ENCODE measurements at regions not wholly inside any gene's neighbourhood (a gene's known extent, or its start where the extent isn't known, plus 50 kb on each side); places are given as distances from the start of the nearest gene placed in this dataset.

- no peak for DNase-seq
Observed at GRCh38 chr16:85174871-85175723, 62.8 kb upstream of the CIBAR2 start.

- no peak for DNase-seq
Observed at GRCh38 chr16:85175724-85176233, 63.5 kb upstream of the CIBAR2 start.

- DNase-seq, result no peak
Observed at GRCh38 chr16:85176541-85177447, 64.5 kb upstream of the CIBAR2 start.

GRCh38 chr16:85177448-85177846 is 65.2 kb upstream of the CIBAR2 start:
- DNase-seq, result no peak

DNA sequence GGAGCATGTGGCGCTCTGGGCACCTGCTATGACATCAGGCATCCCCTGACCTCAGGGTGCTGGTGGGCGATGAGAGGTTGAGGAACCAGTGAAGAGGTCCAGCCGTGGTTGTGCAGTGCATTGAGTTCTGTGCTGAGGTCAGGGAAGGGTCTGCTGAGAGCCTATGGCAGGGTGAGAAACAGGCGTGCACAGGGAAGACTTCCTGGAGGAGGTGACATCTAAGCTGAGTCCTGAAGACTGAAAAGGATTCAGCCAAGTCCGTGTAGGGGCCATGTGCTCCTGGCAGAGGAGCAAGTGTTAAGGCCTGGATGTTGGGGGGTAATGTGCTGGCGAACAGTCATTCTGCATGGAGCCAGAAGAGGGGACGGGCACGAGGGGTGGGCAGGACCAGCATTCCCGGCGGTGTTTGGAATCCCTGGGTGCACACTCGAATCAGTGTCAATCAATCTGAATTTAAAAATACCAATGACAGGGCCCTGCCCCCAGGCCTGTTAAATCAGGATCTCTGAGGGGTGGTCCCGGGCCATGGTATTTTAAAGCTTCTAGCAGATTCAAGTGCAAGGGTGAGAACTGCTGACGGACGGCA is 65.8 kb upstream of the CIBAR2 start:
- no peak for DNase-seq

GRCh38 chr16:85178596-85178995 is 66.3 kb upstream of the CIBAR2 start:
- DNase-seq, result no peak

- DNase-seq, result no peak
Observed at GRCh38 chr16:85179344-85180046, 67.2 kb upstream of the CIBAR2 start.

DNA sequence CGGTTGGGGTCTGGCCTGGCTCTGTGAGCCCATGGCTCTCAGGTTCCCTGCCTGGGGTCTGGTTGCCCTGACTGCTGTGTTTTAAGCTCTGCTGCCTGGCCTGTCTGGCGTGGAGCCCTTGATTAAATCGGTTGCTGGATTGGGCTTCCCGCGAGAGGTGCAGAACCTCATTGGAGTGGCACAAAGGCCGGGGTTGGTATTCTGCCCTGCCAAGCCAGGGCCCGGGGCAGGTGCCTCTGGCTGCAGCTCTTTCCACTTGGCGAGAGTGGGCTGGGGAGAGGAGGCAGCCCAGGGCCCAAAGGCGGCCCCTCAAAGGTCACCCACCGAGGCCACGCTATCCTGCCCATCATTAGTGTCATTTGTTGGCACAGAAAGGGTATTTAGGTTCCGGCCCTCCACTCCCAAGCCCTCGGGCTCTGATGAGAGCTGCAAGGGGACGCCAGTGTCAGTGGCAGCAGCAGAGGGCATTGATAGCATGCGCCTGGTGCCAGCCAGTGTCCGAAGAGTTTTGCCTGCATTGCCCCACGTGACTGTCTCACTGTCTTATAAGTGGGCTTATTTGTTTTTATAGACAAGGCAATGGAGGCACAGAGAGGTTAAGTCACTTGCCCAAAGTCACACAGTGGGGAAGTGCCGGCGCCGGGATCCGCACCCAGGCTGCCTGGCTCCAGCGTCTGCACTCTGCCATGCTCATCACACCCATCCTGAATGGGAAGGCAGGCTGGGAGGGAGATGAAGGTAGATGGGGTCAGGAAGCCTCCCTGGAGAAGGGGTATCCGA is 68.0 kb upstream of the CIBAR2 start:
- no peak for DNase-seq

DNA sequence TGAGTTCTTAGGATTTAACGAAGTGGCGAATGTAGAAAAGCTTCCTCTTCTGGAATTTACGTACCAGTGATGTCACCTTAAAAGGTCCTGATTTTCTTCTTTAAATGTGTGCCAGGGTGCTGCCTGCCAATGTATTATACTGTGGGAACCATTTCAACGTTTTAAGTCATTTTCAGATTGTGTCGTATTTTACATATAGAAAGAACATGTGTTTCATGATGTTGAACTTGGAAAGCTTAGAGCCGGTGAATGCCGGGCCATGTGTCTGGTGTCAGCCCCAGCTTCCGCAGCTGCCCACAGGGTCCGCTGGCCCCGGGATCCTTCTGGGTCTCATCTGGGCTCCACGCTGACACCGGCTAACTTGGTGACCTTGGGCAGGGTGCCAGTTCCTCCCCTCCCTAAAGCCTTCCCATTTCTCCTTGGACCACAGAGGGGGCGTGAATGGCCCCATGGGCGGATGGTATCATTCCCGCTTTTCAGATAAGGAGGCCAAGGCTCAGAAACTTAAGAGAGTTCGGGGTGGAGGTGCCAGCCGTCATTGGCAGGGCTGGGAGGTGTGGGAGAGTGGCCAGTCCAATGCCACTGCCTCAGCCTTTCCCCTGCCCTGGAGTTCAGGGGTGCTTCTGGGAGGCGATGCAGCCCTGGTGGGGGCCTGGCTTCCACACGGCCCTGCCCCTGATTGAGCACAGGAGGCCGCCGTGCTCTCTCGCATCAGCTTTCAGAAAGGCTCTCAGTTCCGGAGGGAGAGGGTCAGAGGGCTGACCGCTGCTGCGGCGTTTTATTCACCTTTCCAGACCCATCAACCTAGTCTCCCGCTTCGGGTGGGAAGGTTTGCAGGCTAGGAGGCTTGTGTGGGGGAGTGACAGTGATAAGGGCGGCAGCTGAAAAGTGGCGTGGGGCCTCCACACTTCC is 68.8 kb upstream of the CIBAR2 start:
- DNase-seq, result no peak

- no peak for DNase-seq
Observed at GRCh38 chr16:85181739-85182129, 69.5 kb upstream of the CIBAR2 start.

DNA sequence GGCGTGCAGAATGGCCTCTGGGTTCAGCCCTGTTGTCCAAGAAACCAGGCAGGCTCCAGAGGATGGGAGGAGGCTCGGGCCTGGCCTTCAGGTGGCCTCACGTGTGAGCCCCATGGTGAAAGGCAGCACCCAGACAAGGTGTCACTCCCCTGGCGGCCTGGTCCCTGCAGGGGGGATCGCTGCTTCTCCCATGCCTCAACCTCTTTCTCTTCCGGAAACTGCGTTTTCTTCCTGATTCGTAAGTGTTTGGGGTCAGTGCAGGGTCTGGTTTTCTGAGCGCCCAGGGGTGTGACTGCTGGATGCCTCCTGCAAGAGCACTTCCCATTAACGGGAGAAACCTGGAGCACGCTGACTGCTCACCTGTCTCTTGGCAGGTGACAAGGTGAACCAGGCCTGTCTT is 70.0 kb upstream of the CIBAR2 start:
- DNase-seq, result no peak

- DNase-seq, result no peak
Observed at GRCh38 chr16:85182774-85183173, 70.5 kb upstream of the CIBAR2 start.

DNA sequence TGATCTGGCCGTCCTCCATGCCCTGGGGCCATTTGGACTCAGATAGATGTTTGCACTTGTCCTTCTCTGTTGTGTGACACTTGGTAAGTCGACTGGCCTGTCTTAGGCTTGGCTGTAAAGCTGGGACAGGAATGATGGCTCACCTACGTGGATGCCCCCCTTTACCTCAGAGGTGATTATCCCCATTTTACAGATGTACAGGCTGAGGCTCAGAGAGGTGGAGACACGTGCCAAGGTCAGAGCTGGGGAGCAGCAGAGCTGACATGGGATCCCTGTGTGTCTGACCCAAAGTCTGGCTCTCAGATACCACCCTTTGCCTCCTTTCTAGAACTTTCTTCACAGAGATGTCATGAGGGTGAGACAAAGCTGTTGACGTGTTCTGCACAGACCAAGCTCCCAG is 71.3 kb upstream of the CIBAR2 start:
- DNase-seq, result no peak

GRCh38 chr16:85184404-85184803 is 72.1 kb upstream of the CIBAR2 start:
- no peak for DNase-seq

DNA sequence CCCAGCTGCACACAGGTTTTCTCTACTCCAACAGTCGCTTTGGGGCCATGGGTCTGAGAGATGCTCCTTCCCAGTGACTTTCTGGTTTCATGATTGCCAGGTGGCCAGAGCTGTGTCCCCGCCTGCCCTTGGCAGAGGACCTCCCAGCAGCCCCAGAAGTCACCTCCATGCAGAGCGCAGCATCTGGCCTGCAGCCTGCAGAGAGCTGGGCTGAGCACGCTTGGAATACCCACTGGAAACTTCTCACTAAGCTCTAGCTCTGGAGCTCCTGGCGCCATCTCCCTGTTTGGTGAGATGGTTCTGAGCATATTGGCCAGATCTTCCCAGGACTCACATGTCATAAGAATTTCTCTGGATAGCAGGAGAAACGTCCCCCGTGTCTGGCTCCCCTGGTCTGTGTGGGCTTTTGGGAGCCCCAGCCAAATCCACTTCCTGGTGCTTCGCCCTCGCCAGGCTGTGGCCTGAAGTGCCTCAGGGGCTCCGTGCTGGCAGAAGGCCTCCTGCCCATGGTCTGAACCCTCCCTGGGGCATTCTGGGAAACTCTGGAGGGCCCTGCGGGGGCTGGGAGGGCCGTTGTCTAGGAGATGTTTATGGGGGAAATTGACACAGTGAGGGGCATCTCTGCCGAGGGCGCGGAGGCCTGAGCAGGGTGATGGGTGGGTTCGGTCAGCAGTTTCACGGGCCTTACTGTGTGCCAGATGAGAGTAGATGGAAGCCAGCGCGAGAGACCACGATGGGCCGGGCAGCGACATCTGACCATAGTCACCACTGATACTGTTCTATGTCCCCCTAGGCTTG is 73.2 kb upstream of the CIBAR2 start:
- no peak for DNase-seq

- DNase-seq, result no peak
Observed at GRCh38 chr16:85187002-85187401, 74.7 kb upstream of the CIBAR2 start.

DNA sequence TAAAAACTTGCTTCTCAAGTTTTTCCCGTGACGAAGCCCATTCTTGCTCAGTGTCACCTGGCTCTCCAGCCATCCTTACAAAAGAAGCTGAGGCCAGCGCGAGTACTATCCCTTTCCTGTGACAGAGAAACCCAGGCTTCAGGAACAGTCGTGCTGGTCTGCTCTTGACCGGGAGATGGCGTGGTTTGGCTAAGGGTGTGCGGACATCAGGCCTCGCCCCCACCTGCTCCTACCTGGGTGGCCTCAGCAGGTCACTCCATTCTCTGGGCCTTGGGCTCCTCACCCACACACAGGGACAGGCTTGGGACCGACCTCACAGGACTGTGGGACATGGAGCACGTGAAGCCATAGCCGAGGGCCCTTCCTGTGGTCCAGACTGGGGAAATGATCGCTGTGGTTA is 75.2 kb upstream of the CIBAR2 start:
- no peak for DNase-seq

- no peak for DNase-seq
Observed at GRCh38 chr16:85187886-85188285, 75.6 kb upstream of the CIBAR2 start.

DNA sequence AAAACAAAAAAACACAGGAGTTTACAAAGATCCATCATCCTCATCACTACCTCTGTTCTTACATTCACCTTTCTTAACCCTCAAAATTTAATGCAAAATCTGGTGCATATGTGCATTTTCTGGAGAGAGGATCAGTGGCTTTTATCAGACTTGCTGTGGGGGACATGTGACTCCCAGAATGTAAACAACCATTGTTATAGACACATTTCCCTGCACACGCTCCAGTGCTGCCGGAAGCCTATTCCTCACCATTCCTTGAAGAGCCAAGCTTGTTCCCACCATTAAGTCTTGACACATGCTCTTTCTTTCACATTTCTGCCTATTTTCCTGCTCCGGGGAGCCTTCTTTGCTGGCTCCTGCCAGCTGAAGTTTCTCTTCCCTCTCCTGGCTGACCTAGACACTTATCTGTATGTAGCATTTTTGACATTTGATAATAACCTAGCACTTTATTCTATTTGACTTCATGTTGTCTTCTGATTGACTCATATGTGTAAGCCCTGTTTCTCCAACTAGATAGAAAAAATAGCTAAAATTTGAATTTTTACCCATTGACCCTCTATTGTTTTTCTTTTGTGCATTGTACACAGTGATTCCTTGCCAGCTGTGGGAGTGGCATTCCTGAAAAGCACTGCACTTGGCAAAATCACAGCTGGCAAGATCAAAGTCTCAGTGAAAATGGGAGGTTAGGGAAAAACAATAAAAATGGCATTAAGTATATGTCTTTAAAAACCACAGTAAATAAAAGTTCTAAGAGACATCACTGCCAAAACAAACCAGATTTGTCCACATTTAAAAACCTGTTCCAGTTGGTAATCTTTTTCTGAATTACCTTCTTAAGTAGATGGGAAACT is 76.8 kb upstream of the CIBAR2 start:
- no peak for DNase-seq

Data from GF-D8 (cell line).